HPDE6-E6E7 (cell line): ENCODE measurements at regions not wholly inside any gene's neighbourhood (a gene's known extent, or its start where the extent isn't known, plus 50 kb on each side); places are given as distances from the start of the nearest gene placed in this dataset.

Experiments used
- DNase-seq: peaks from one replicate; pipeline ENCODE4 v3.0.0; 2011; ENCODE audit warnings: missing footprints; ENCODE audit errors: extremely low spot score

GRCh38 chr7:91518058-91518457, 253.8 kb downstream of the FZD1 start:
- DNase-seq = no peak

- DNase-seq = no peak
Measured at GRCh38 chr7:91519241-91520158, 255.3 kb downstream of the FZD1 start.

- no peak for DNase-seq
Measured at GRCh38 chr7:91520645-91521044, 256.4 kb downstream of the FZD1 start.

- DNase-seq = no peak
Measured at GRCh38 chr7:91526404-91526803, 262.2 kb downstream of the FZD1 start.

- DNase-seq = no peak
Measured at GRCh38 chr7:91527460-91527859, 263.2 kb downstream of the FZD1 start.

GRCh38 chr7:91533996-91534395, 269.8 kb downstream of the FZD1 start:
- DNase-seq = no peak

- no peak for DNase-seq
Measured at GRCh38 chr7:91537260-91538152, 273.3 kb downstream of the FZD1 start.

- DNase-seq = no peak
Measured at GRCh38 chr7:91541641-91542040, 277.4 kb downstream of the FZD1 start.

GRCh38 chr7:91543646-91544045, 279.4 kb downstream of the FZD1 start:
- no peak for DNase-seq

- DNase-seq = no peak
Measured at GRCh38 chr7:91549878-91550277, 285.6 kb downstream of the FZD1 start.

GRCh38 chr7:91550931-91551330, 286.7 kb downstream of the FZD1 start:
- DNase-seq = no peak

- DNase-seq = peak; percentile 26
Measured at GRCh38 chr7:91551377-91552175, 287.3 kb downstream of the FZD1 start.

- no peak for DNase-seq
Measured at GRCh38 chr7:91553410-91553895, 289.2 kb downstream of the FZD1 start.

- DNase-seq = no peak
Measured at GRCh38 chr7:91554883-91555282, 290.6 kb downstream of the FZD1 start.

GRCh38 chr7:91556239-91556638, 292.0 kb downstream of the FZD1 start:
- DNase-seq = no peak

- peak; percentile 31 for DNase-seq
Measured at GRCh38 chr7:91556956-91557650, 292.9 kb downstream of the FZD1 start.

GRCh38 chr7:91557789-91558404, 293.7 kb downstream of the FZD1 start:
- DNase-seq = peak; percentile 82

GRCh38 chr7:91559947-91560346, 295.7 kb downstream of the FZD1 start:
- no peak for DNase-seq

GRCh38 chr7:91564101-91564500, 299.9 kb downstream of the FZD1 start:
- DNase-seq = no peak

- no peak for DNase-seq
Measured at GRCh38 chr7:91564541-91564940, 300.3 kb downstream of the FZD1 start.
